Amniotic stem cell (primary cell): ENCODE measurements at regions not wholly inside any gene's neighbourhood (a gene's known extent, or its start where the extent isn't known, plus 50 kb on each side); places are given as distances from the start of the nearest gene placed in this dataset.

Source experiments
- DNase-seq: peaks from one replicate; lab custom pipeline; 2025; lab: John Stamatoyannopoulos, UW

GRCh38 chr11:128407962-128408361 lies 179.4 kb downstream of the ETS1 start:
- peak; percentile 67 for DNase-seq

- no peak for DNase-seq
These were observed 181.4 kb downstream of the ETS1 start for GRCh38 chr11:128405714-128406662.

GRCh38 chr11:128405112-128405511 lies 182.2 kb downstream of the ETS1 start:
- no peak for DNase-seq

- no peak for DNase-seq
These were observed 182.9 kb downstream of the ETS1 start for GRCh38 chr11:128404437-128404836.

- DNase-seq, result peak; percentile 48
These were observed 186.8 kb downstream of the ETS1 start for GRCh38 chr11:128400382-128401203.

GRCh38 chr11:128399251-128400121 lies 187.9 kb downstream of the ETS1 start:
- no peak for DNase-seq

GRCh38 chr11:128398517-128399250 lies 188.7 kb downstream of the ETS1 start:
- no peak for DNase-seq

- DNase-seq, result no peak
These were observed 190.0 kb downstream of the ETS1 start for GRCh38 chr11:128397362-128397761.

GRCh38 chr11:128394431-128395089 lies 192.8 kb downstream of the ETS1 start:
- no peak for DNase-seq

GRCh38 chr11:128392259-128392658 lies 195.1 kb downstream of the ETS1 start:
- no peak for DNase-seq

- DNase-seq, result no peak
These were observed 195.5 kb downstream of the ETS1 start for GRCh38 chr11:128391811-128392210.

- DNase-seq, result no peak
These were observed 197.1 kb downstream of the ETS1 start for GRCh38 chr11:128390246-128390645.

- DNase-seq, result no peak
These were observed 197.8 kb downstream of the ETS1 start for GRCh38 chr11:128389461-128389976.

- DNase-seq, result no peak
These were observed 199.0 kb downstream of the ETS1 start for GRCh38 chr11:128388206-128388815.

GRCh38 chr11:128379587-128380580 lies 207.5 kb downstream of the ETS1 start:
- DNase-seq, result no peak

- DNase-seq, result no peak
These were observed 211.4 kb downstream of the ETS1 start for GRCh38 chr11:128375961-128376360.

- no peak for DNase-seq
These were observed 213.3 kb downstream of the ETS1 start for GRCh38 chr11:128374026-128374425.

- DNase-seq, result no peak
These were observed 214.4 kb downstream of the ETS1 start for GRCh38 chr11:128372977-128373376.

- DNase-seq, result no peak
These were observed 219.8 kb downstream of the ETS1 start for GRCh38 chr11:128367573-128367972.
